ENCODE measurements at regions not wholly inside any gene's neighbourhood (a gene's known extent, or its start where the extent isn't known, plus 50 kb on each side); places are given as distances from the start of the nearest gene placed in this dataset.

DNA sequence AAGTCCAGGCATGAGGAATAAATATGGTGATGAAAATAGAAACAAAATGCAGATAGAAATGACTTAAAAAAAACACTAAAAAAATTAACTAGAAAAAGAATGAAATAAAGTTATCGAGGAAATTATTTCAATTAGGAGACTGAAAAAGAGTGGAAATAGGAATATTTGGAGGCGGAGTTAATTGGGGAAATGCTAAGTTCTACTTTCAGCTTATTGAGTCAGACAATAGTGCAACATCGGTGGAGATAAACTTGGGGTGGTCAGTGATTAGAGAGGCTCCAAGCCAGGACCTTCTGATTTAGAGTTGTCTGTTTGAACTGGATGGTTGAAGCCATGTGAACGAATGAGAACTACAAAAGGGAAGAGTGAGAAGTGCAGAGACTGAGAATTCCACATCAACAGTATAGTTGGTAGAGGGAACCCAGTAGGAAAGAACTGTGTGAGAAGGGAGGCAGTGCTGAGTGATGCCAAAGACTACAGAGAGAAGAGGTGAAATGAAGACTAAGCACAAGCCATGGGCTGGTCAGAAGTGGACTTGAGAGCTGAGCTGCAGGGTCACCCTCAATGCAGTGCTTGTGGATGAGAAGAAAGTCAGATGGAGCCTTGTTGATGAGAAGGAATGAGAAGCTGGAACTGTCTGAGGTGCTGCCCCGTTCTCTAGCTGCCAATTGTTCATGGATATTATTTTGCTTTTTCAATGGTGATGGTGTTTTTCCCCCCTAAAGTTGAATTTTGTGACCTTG is 160.7 kb downstream of the ICE1 start:
- TF ChIP-seq CTCF (IDR thresholded peaks at IDR 0.05; ENCODE audit: poor library complexity, severe bottlenecking) = no peak
- Histone ChIP-seq H3K4me3 (ENCODE audit: severe bottlenecking) (no peak overlapping the region), H3K36me3 (ENCODE audit: low read depth) (no peaks in the 10 kb centered on the region), H3K9me3 (ENCODE audit: severe bottlenecking) (no peaks in the 10 kb centered on the region), H3K4me1 (ENCODE audit: insufficient read depth, poor library complexity, severe bottlenecking) (no peaks in the 10 kb centered on the region), H3K27ac (ENCODE audit: poor library complexity, severe bottlenecking) (no peak overlapping the region), H3K27me3 (ENCODE audit: insufficient read depth, poor library complexity, severe bottlenecking) (no peaks in the 10 kb centered on the region)
- no peak for DNase-seq (ENCODE audit: low spot score)
- ATAC-seq (ENCODE audit: low read depth) = no peak

- H3K27ac ChIP-seq (ENCODE audit: poor library complexity, severe bottlenecking) = no peak overlapping the region
- no peaks in the 10 kb centered on the region for H3K36me3 ChIP-seq (ENCODE audit: low read depth)
- H3K27me3 ChIP-seq (ENCODE audit: insufficient read depth, poor library complexity, severe bottlenecking) = no peaks in the 10 kb centered on the region
- no peaks in the 10 kb centered on the region for H3K4me1 ChIP-seq (ENCODE audit: insufficient read depth, poor library complexity, severe bottlenecking)
- ATAC-seq (ENCODE audit: low read depth) (no peak), DNase-seq (ENCODE audit: low spot score) (no peak)
- H3K9me3 ChIP-seq (ENCODE audit: severe bottlenecking) = no peaks in the 10 kb centered on the region
- no peak overlapping the region for H3K4me3 ChIP-seq (ENCODE audit: severe bottlenecking)
- TF ChIP-seq CTCF (IDR thresholded peaks at IDR 0.05; ENCODE audit: poor library complexity, severe bottlenecking) = no peak
Observed at GRCh38 chr5:5581080-5581479, 158.6 kb downstream of the ICE1 start.

GRCh38 chr5:5576744-5577143 is 154.3 kb downstream of the ICE1 start:
- Histone ChIP-seq H3K9me3 (ENCODE audit: severe bottlenecking) (no peaks in the 10 kb centered on the region), H3K4me3 (ENCODE audit: severe bottlenecking) (no peak overlapping the region), H3K4me1 (ENCODE audit: insufficient read depth, poor library complexity, severe bottlenecking) (no peaks in the 10 kb centered on the region), H3K36me3 (ENCODE audit: low read depth) (no peaks in the 10 kb centered on the region), H3K27ac (ENCODE audit: poor library complexity, severe bottlenecking) (no peak overlapping the region), H3K27me3 (ENCODE audit: insufficient read depth, poor library complexity, severe bottlenecking) (no peaks in the 10 kb centered on the region)
- no peak for TF ChIP-seq CTCF (IDR thresholded peaks at IDR 0.05; ENCODE audit: poor library complexity, severe bottlenecking)
- ATAC-seq (ENCODE audit: low read depth) (no peak), DNase-seq (ENCODE audit: low spot score) (no peak)

- no peaks in the 10 kb centered on the region for H3K27me3 ChIP-seq (ENCODE audit: insufficient read depth, poor library complexity, severe bottlenecking)
- no peak for ATAC-seq (ENCODE audit: low read depth)
Observed at GRCh38 chr5:5575461-5575860, 153.0 kb downstream of the ICE1 start.

More at GRCh38 chr5:5575461-5575860, 153.0 kb downstream of the ICE1 start:
- Histone ChIP-seq H3K27ac (ENCODE audit: poor library complexity, severe bottlenecking) (no peak overlapping the region), H3K4me1 (ENCODE audit: insufficient read depth, poor library complexity, severe bottlenecking) (no peaks in the 10 kb centered on the region), H3K4me3 (ENCODE audit: severe bottlenecking) (no peak overlapping the region), H3K36me3 (ENCODE audit: low read depth) (no peaks in the 10 kb centered on the region), H3K9me3 (ENCODE audit: severe bottlenecking) (no peaks in the 10 kb centered on the region)
- DNase-seq (ENCODE audit: low spot score) = no peak
- no peak for TF ChIP-seq CTCF (IDR thresholded peaks at IDR 0.05; ENCODE audit: poor library complexity, severe bottlenecking)
